SK-N-SH (cell line): ENCODE measurements at regions not wholly inside any gene's neighbourhood (a gene's known extent, or its start where the extent isn't known, plus 50 kb on each side); places are given as distances from the start of the nearest gene placed in this dataset.

Source experiments
- CTCF ChIA-PET: fragments of 300-600, 350-600 bp; formaldehyde crosslinking; extraction: SDS; loops from one replicate; lab custom pipeline; 2021; lab: Yijun Ruan, JAX
- POLR2A ChIA-PET: fragments of 350-600 bp; sonication (Branson Sonifier 250); formaldehyde crosslinking; extraction: SDS; loops from one replicate; lab custom pipeline; 2020; ENCODE audit warnings: antibody characterized with exemption, inconsistent platforms; lab: Yijun Ruan, JAX
- DNase-seq: peaks from one replicate; pipeline ENCODE4 v3.0.0; 2012
- H2AFZ ChIP-seq: fragments of 200-600 bp; sonication (generic); 2 replicates; pipeline ENCODE4 v1.8.1; 2016; ENCODE audit warnings: antibody characterized with exemption, mild to moderate bottlenecking, low read depth
- H3F3A ChIP-seq: fragments of 200-600 bp; sonication (generic); replicated peaks from 2 replicates; pipeline ENCODE3; 2016; ENCODE audit warnings: antibody characterized with exemption, mild to moderate bottlenecking; ENCODE audit not compliant: insufficient read depth
- H3K27ac ChIP-seq, 2 experiments: fragments of 200-500 bp in 1 of 2; fragments of 200-600 bp in 1 of 2; sonication (Bioruptor generic) in 1 of 2; sonication (generic), shearing (Covaris generic) in 1 of 2; 2 replicates each; pipeline versions ENCODE4 v1.5.1 to v1.6.1; 2014 to 2016; ENCODE audit warnings: low read depth in 2 of 2, inconsistent platforms in 1 of 2, low read length in 1 of 2, mild to moderate bottlenecking in 1 of 2, mixed read lengths in 1 of 2
- H3K27me3 ChIP-seq: fragments of 200-600 bp; sonication (generic), shearing (Covaris generic); 2 replicates; pipeline ENCODE4 v1.6.1; 2016; ENCODE audit warnings: mixed run types; ENCODE audit not compliant: insufficient read depth
- H3K36me3 ChIP-seq, 2 experiments: fragments of 200-500 bp in 1 of 2; fragments of 200-600 bp in 1 of 2; sonication (Bioruptor generic) in 1 of 2; sonication (generic) in 1 of 2; replicated peaks in 1 of 2; 2 replicates each; pipeline versions ENCODE3 to v1.5.1; 2014 to 2016; ENCODE audit warnings: low read length in 1 of 2, mild to moderate bottlenecking in 1 of 2; ENCODE audit not compliant: insufficient read depth in 2 of 2, control insufficient read depth in 1 of 2
- H3K4me1 ChIP-seq, 2 experiments: fragments of 200-500 bp in 1 of 2; fragments of 200-600 bp in 1 of 2; sonication (Bioruptor generic) in 1 of 2; sonication (generic), shearing (Covaris generic) in 1 of 2; 2 replicates each; pipeline versions ENCODE4 v1.5.1 to v1.6.1; 2014 to 2016; ENCODE audit warnings: low read depth in 1 of 2, low read length in 1 of 2, mixed run types in 1 of 2; ENCODE audit not compliant: insufficient read depth in 2 of 2, control insufficient read depth in 1 of 2
- H3K4me2 ChIP-seq: fragments of 200-600 bp; sonication (generic), shearing (Covaris generic); 2 replicates; pipeline ENCODE4 v1.6.1; 2017; ENCODE audit warnings: mixed run types
- H3K4me3 ChIP-seq, 2 experiments: fragments of 200-500 bp in 1 of 2; fragments of 200-600 bp in 1 of 2; sonication (Bioruptor generic) in 1 of 2; sonication (generic), shearing (Covaris generic) in 1 of 2; 2 replicates each; pipeline versions ENCODE4 v1.5.1 to v1.8.1; 2014 to 2016; ENCODE audit warnings: low read depth in 2 of 2, inconsistent platforms in 1 of 2, low read length in 1 of 2, mild to moderate bottlenecking in 1 of 2, mixed read lengths in 1 of 2, moderate library complexity in 1 of 2
- H3K79me2 ChIP-seq: fragments of 200-600 bp; sonication (generic); 2 replicates; pipeline ENCODE4 v1.8.1; 2017; ENCODE audit warnings: mild to moderate bottlenecking; ENCODE audit not compliant: insufficient read depth
- H3K9ac ChIP-seq: fragments of 200-600 bp; sonication (generic); 2 replicates; pipeline ENCODE4 v1.6.1; 2017; ENCODE audit warnings: mixed run types
- H3K9me2 ChIP-seq: fragments of 200-600 bp; sonication (generic); 2 replicates; pipeline ENCODE4 v1.6.1; 2017; ENCODE audit warnings: mixed run types
- H3K9me3 ChIP-seq: fragments of 200-600 bp; sonication (generic); 2 replicates; pipeline ENCODE4 v1.6.1; 2017; ENCODE audit warnings: mixed run types, mild to moderate bottlenecking, moderate library complexity
- H4K20me1 ChIP-seq: fragments of 200-600 bp; sonication (generic); 2 replicates; pipeline ENCODE4 v1.6.1; 2017; ENCODE audit warnings: mild to moderate bottlenecking, mixed run types; ENCODE audit not compliant: insufficient read depth
- FOSL2 ChIP-seq: IDR thresholded peaks from 2 replicates; pipeline ENCODE4 v1.4.0; 2012; ENCODE audit warnings: low read depth, mild to moderate bottlenecking, moderate library complexity, borderline replicate concordance
- JUND ChIP-seq: IDR thresholded peaks from 2 replicates; pipeline ENCODE4 v1.4.0; 2012
- MEF2A ChIP-seq: IDR thresholded peaks from 2 replicates; pipeline ENCODE4 v1.4.0; 2012; ENCODE audit warnings: low read depth, borderline replicate concordance
- MXI1 ChIP-seq: IDR thresholded peaks from 2 replicates; pipeline ENCODE4 v1.6.1; 2012; ENCODE audit warnings: mild to moderate bottlenecking, low read depth, low read length, improper control_type of control experiment
- RCOR1 ChIP-seq: fragments of 150-350 bp; IDR thresholded peaks from 2 replicates; pipeline ENCODE4 v1.6.1; 2017; ENCODE audit warnings: antibody characterized with exemption, low read length
- REST ChIP-seq: IDR thresholded peaks from 2 replicates; pipeline ENCODE4 v1.6.1; 2012; ENCODE audit warnings: mild to moderate bottlenecking, low read depth, low read length, moderate library complexity
- RFX5 ChIP-seq: IDR thresholded peaks from 2 replicates; pipeline ENCODE4 v1.6.1; 2012; ENCODE audit warnings: mild to moderate bottlenecking, improper control_type of control experiment, low read length
- RXRA ChIP-seq: IDR thresholded peaks from 2 replicates; pipeline ENCODE4 v1.4.0; 2012; ENCODE audit warnings: low read depth, mild to moderate bottlenecking, borderline replicate concordance
- SMC3 ChIP-seq: IDR thresholded peaks from 2 replicates; pipeline ENCODE4 v1.6.1; 2012; ENCODE audit warnings: low read depth, low read length, improper control_type of control experiment
- TCF12 ChIP-seq: IDR thresholded peaks from 2 replicates; pipeline ENCODE4 v1.4.0; 2012
- TEAD4 ChIP-seq: IDR thresholded peaks from 2 replicates; pipeline ENCODE4 v1.4.0; 2012; ENCODE audit warnings: mild to moderate bottlenecking, borderline replicate concordance; ENCODE audit not compliant: insufficient read depth
- USF1 ChIP-seq: IDR thresholded peaks from 2 replicates; pipeline ENCODE4 v1.4.0; 2012; ENCODE audit warnings: low read depth, borderline replicate concordance
- YY1 ChIP-seq: IDR thresholded peaks from 2 replicates; pipeline ENCODE4 v1.4.0; 2012; ENCODE audit warnings: low read depth, mild to moderate bottlenecking
- WGBS: methylation state at CpG from one replicate; pipeline ENCODE4 v1.1.6; 2017; ENCODE audit warnings: low lambda C conversion rate; 5-methylcytosine and 5-hydroxymethylcytosine counted together
- TF ChIP-seq, protein P1 (sequence below): IDR thresholded peaks from 2 replicates; pipeline ENCODE4; 2012
- TF ChIP-seq, protein P2 (sequence below): fragments of 200-600 bp; sonication (generic); IDR thresholded peaks from 2 replicates; pipeline ENCODE4 v1.6.1; 2017; ENCODE audit warnings: antibody characterized with exemption, mild to moderate bottlenecking, moderate library complexity
- TF ChIP-seq, protein P3 (sequence below): fragments of 150-350 bp; IDR thresholded peaks from 2 replicates; pipeline ENCODE4 v1.6.1; 2017; ENCODE audit warnings: antibody characterized with exemption, low read length, low read depth, borderline replicate concordance

DNA sequence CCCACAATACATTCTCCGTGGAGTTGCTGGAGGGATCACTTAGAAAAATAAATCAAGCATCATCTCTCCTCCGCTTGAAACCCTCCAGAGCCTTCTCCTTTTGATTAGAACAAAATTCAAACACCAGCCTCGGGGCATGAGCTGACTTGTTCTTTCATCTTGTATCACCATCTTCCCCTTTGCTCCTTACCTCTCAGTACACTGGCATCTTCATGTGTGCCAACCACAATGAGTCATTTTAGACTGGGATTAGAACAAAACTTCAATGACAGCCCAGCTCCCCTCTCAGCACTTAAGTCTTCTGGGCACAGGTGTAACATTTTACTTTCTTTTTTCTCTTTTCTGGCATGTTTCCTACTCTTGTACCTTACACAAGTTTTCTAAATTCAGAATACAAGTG is 1159.2 kb upstream of the TMEM132C start:
- H2AFZ ChIP-seq = no peak overlapping the region
- H3K4me1 ChIP-seq = no peaks in the 10 kb centered on the region
- H3K4me2 ChIP-seq = no peak overlapping the region
- H4K20me1 ChIP-seq = no peaks in the 10 kb centered on the region
- WGBS = 22% methylated on average over 3 of the region's 3 CpGs
- H3K9me2 ChIP-seq = no peaks in the 10 kb centered on the region; the same call in 1 of the 2 replicates
- no peaks in the 10 kb centered on the region for H3K27me3 ChIP-seq
- POLR2A ChIA-PET = no interaction called here
- H3K9me3 ChIP-seq = no peaks in the 10 kb centered on the region
- H3K79me2 ChIP-seq = no peaks in the 10 kb centered on the region
- H3K4me3 ChIP-seq = no peak overlapping the region
- CTCF ChIA-PET = interaction anchor here (0.5 to 8.1 kb wide), 32 partner anchors 10 to 638 kb away, joined by 3 to 131 read pairs (median 6); no protein-coding TSS in a partner anchor
- TF ChIP-seq, protein P1, sequence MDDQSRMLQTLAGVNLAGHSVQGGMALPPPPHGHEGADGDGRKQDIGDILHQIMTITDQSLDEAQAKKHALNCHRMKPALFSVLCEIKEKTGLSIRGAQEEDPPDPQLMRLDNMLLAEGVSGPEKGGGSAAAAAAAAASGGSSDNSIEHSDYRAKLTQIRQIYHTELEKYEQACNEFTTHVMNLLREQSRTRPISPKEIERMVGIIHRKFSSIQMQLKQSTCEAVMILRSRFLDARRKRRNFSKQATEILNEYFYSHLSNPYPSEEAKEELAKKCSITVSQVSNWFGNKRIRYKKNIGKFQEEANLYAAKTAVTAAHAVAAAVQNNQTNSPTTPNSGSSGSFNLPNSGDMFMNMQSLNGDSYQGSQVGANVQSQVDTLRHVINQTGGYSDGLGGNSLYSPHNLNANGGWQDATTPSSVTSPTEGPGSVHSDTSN = no peak
- TF ChIP-seq SMC3 (no peak), JUND (no peak), RFX5 (no peak), RCOR1 (no peak), RXRA (no peak), REST (no peak), YY1 (no peak), USF1 (no peak), MXI1 (no peak), FOSL2 (no peak), TCF12 (no peak), MEF2A (no peak), TEAD4 (no peak)
- TF ChIP-seq, protein P2, sequence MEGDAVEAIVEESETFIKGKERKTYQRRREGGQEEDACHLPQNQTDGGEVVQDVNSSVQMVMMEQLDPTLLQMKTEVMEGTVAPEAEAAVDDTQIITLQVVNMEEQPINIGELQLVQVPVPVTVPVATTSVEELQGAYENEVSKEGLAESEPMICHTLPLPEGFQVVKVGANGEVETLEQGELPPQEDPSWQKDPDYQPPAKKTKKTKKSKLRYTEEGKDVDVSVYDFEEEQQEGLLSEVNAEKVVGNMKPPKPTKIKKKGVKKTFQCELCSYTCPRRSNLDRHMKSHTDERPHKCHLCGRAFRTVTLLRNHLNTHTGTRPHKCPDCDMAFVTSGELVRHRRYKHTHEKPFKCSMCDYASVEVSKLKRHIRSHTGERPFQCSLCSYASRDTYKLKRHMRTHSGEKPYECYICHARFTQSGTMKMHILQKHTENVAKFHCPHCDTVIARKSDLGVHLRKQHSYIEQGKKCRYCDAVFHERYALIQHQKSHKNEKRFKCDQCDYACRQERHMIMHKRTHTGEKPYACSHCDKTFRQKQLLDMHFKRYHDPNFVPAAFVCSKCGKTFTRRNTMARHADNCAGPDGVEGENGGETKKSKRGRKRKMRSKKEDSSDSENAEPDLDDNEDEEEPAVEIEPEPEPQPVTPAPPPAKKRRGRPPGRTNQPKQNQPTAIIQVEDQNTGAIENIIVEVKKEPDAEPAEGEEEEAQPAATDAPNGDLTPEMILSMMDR = no peak
- TF ChIP-seq, protein P3, sequence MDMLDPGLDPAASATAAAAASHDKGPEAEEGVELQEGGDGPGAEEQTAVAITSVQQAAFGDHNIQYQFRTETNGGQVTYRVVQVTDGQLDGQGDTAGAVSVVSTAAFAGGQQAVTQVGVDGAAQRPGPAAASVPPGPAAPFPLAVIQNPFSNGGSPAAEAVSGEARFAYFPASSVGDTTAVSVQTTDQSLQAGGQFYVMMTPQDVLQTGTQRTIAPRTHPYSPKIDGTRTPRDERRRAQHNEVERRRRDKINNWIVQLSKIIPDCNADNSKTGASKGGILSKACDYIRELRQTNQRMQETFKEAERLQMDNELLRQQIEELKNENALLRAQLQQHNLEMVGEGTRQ = no peak
- no peak overlapping the region for H3K9ac ChIP-seq
- H3K27ac ChIP-seq = no peak overlapping the region
- H3K36me3 ChIP-seq = no peaks in the 10 kb centered on the region
- H3F3A ChIP-seq = no peaks in the 10 kb centered on the region
- no peak for DNase-seq
